Peyer's patch (tissue), 4 donors: ENCODE measurements at regions not wholly inside any gene's neighbourhood (a gene's known extent, or its start where the extent isn't known, plus 50 kb on each side); places are given as distances from the start of the nearest gene placed in this dataset.

Experiments used
- DNase-seq, 3 donors: peaks; one replicate each; pipeline ENCODE4 v3.0.0-alpha.2; 2017 to 2019
- H3K27ac ChIP-seq, 4 donors: fragments of 200-600 bp; sonication (generic); one replicate each; pipeline ENCODE4 v1.5.1; 2016 to 2019
- H3K27me3 ChIP-seq, 2 donors: fragments of 200-600 bp; sonication (generic); one replicate each; pipeline ENCODE4 v1.5.1; 2019
- H3K36me3 ChIP-seq, 3 donors: fragments of 200-600 bp; sonication (generic); one replicate each; pipeline ENCODE4 v1.5.1; 2016 to 2019
- H3K4me1 ChIP-seq, 4 donors: fragments of 200-600 bp; sonication (generic); one replicate each; pipeline ENCODE4 v1.5.1; 2016 to 2019
- H3K4me3 ChIP-seq, 4 donors: fragments of 200-600 bp; sonication (generic); 1 replicate in 3 of 4; 2 replicates in 1 of 4; pipeline ENCODE4 v1.5.1; 2016 to 2019; ENCODE audit warnings: mild to moderate bottlenecking in 1 of 4
- H3K9me3 ChIP-seq, 4 donors: fragments of 200-600 bp; sonication (generic); one replicate each; pipeline ENCODE4 v1.5.1; 2016 to 2019; ENCODE audit warnings: mild to moderate bottlenecking in 1 of 4
- POLR2A ChIP-seq, 2 donors: fragments of 450-650 bp; IDR thresholded peaks; one replicate each; pipeline ENCODE4 v1.5.1; 2017; ENCODE audit warnings: antibody characterized with exemption in 2 of 2, mild to moderate bottlenecking in 2 of 2, moderate library complexity in 2 of 2
- TF ChIP-seq, protein P1 (sequence below), 6 experiments: fragments of 450-650 bp in 4 of 6; fragments of 200-600 bp in 2 of 6; sonication (generic) in 1 of 6; IDR thresholded peaks; one replicate each; pipeline ENCODE4 v1.5.1; 2017 to 2019; ENCODE audit warnings: antibody characterized with exemption in 6 of 6, mild to moderate bottlenecking in 3 of 6, moderate library complexity in 1 of 6

DNA sequence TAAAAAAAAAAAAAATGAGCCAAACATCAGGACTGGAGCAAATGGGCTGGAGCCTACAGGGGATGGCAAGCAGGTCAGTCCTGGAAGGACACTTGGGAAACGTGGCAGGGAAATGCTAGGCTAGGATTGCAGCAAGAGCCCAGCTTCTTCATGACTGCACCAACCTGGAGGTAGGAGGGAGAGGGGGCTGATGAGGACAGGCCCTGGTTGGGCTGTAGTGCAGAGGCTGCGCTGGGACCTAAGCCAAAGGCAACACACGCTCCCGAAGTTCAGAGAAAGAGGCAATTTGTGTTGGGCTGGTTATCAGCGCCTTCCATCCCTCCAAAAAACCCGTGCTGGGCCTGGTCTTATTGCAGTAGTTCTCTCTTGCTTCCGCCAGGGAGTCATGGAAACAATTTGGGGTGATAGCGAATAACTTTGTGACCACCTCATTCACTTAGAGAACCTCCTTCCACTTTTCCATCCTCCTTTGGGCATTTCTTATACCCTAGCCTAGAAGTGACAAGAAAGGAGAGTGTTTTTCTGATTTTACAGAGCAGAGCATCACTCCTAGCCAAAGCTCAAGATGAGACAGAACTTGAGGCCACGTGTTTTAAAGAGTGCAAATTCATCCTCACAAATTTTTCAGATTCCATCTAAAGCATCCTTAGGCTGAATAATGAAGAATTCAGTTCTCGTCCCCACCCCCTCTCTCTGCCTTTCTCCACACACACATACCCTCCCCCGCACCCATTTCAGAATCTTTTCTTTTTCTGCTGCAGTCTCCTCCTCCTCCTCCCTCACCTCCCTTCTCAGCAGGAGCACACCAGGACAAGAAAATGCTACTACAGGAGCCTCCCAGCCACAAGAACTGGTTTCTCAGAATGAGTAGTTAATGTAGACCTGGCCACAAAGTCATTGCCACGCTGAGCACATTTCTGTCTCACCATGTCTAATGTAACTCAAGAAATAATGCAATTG, 61.3 kb upstream of the CALM2 start:
- no peak for TF ChIP-seq POLR2A (IDR thresholded peaks at IDR 0.05)
- TF ChIP-seq, protein P1, sequence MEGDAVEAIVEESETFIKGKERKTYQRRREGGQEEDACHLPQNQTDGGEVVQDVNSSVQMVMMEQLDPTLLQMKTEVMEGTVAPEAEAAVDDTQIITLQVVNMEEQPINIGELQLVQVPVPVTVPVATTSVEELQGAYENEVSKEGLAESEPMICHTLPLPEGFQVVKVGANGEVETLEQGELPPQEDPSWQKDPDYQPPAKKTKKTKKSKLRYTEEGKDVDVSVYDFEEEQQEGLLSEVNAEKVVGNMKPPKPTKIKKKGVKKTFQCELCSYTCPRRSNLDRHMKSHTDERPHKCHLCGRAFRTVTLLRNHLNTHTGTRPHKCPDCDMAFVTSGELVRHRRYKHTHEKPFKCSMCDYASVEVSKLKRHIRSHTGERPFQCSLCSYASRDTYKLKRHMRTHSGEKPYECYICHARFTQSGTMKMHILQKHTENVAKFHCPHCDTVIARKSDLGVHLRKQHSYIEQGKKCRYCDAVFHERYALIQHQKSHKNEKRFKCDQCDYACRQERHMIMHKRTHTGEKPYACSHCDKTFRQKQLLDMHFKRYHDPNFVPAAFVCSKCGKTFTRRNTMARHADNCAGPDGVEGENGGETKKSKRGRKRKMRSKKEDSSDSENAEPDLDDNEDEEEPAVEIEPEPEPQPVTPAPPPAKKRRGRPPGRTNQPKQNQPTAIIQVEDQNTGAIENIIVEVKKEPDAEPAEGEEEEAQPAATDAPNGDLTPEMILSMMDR (IDR thresholded peaks at IDR 0.05): no peak
- Histone ChIP-seq H3K27ac (no peak overlapping the region), H3K9me3 (no peaks in the 10 kb centered on the region), H3K4me3 (no peak overlapping the region), H3K36me3 (no peaks in the 10 kb centered on the region), H3K27me3 (no peaks in the 10 kb centered on the region), H3K4me1 (peaks cover 0 to 9% (median 0%) of the 10 kb centered on the region in 4 donors)
- no peak for DNase-seq

- Histone ChIP-seq H3K27me3 (no peaks in the 10 kb centered on the region), H3K27ac (no peak overlapping the region), H3K4me1 (peaks cover 0 to 9% (median 0%) of the 10 kb centered on the region in 4 donors), H3K36me3 (no peaks in the 10 kb centered on the region), H3K9me3 (no peaks in the 10 kb centered on the region), H3K4me3 (no peak overlapping the region)
- TF ChIP-seq, protein P1 (IDR thresholded peaks at IDR 0.05): no peak
- no peak for TF ChIP-seq POLR2A (IDR thresholded peaks at IDR 0.05)
- DNase-seq: no peak
Measured at GRCh38 chr2:47236503-47237215, 60.3 kb upstream of the CALM2 start.

DNA sequence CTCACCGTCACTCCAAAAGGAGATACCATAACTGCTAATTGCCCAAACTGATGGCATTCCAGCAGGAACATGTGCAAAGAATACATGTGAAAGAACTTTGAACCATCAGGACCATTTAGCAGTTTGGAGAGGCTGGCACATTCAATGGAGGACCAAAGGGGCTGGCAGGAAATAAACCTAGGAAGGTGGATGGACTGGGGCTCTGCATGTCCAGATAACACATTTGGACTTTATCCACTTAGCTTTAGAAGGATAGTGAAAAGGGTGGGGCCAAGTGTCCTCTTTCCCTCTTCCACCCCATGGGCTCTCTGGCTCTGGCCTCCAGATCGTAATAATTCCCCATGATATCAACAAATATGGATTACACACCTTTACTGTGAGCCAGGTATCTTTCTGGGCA, 58.8 kb upstream of the CALM2 start:
- Histone ChIP-seq H3K4me1 (peaks cover 0 to 9% (median 0%) of the 10 kb centered on the region in 4 donors), H3K27ac (no peak overlapping the region), H3K27me3 (no peaks in the 10 kb centered on the region), H3K9me3 (no peaks in the 10 kb centered on the region), H3K4me3 (no peak overlapping the region), H3K36me3 (no peaks in the 10 kb centered on the region)
- TF ChIP-seq, protein P1 (IDR thresholded peaks at IDR 0.05): no peak
- no peak for TF ChIP-seq POLR2A (IDR thresholded peaks at IDR 0.05)
- no peak for DNase-seq

- H3K27me3 ChIP-seq: no peaks in the 10 kb centered on the region
- H3K4me1 ChIP-seq: peaks cover 0 to 9% (median 0%) of the 10 kb centered on the region in 4 donors
- H3K9me3 ChIP-seq: no peaks in the 10 kb centered on the region
- TF ChIP-seq POLR2A (IDR thresholded peaks at IDR 0.05): no peak
- H3K36me3 ChIP-seq: no peaks in the 10 kb centered on the region
- H3K27ac ChIP-seq: no peak overlapping the region
- H3K4me3 ChIP-seq: no peak overlapping the region
- no peak for DNase-seq
Measured at GRCh38 chr2:47234456-47234855, 58.1 kb upstream of the CALM2 start.

GRCh38 chr2:47232738-47233415, 56.6 kb upstream of the CALM2 start:
- Histone ChIP-seq H3K27ac (no peak overlapping the region), H3K27me3 (no peaks in the 10 kb centered on the region), H3K4me3 (no peak overlapping the region), H3K9me3 (no peaks in the 10 kb centered on the region), H3K4me1 (peaks cover 0 to 9% (median 0%) of the 10 kb centered on the region in 4 donors), H3K36me3 (no peaks in the 10 kb centered on the region)
- no peak for TF ChIP-seq POLR2A (IDR thresholded peaks at IDR 0.05)
- TF ChIP-seq, protein P1 (IDR thresholded peaks at IDR 0.05): no peak
- DNase-seq: no peak
